A673 (cell line): ENCODE measurements at regions not wholly inside any gene's neighbourhood (a gene's known extent, or its start where the extent isn't known, plus 50 kb on each side); places are given as distances from the start of the nearest gene placed in this dataset.
A peak's percentile ranks its signal among the peaks of the same experiment; 100 is the strongest.

Experiments used
- BruUV-seq: library from RNA; stranded (reverse); fragments of 400-500 nt; replicated peaks from 2 replicates; lab custom pipeline; 2021; lab: Mats Ljungman, UMichigan
- CTCF ChIA-PET: fragments of 300-600 bp; sonication (Branson Sonifier 250); formaldehyde crosslinking; loops from one replicate; lab custom pipeline; 2022; ENCODE audit warnings: antibody characterized with exemption; lab: Charles Lee
- POLR2A ChIA-PET: fragments of 300-600 bp; sonication (Branson Sonifier 250); formaldehyde crosslinking; loops from one replicate; lab custom pipeline; 2022; ENCODE audit warnings: antibody characterized with exemption; ENCODE audit not compliant: low non-redundant PET; lab: Charles Lee
- DNase-seq: peaks from one replicate; pipeline ENCODE4 v3.0.0-alpha.2; 2015; ENCODE audit warnings: low spot score
- H3K27ac ChIP-seq: fragments of 200-600 bp; sonication (generic); 2 replicates; pipeline ENCODE4 v1.5.1; 2016; ENCODE audit warnings: mixed run types, low read depth, mild to moderate bottlenecking, mixed read lengths, antibody characterized with exemption, low read length; ENCODE audit not compliant: poor library complexity, severe bottlenecking
- H3K27me3 ChIP-seq: fragments of 200-600 bp; sonication (generic); replicated peaks from 2 replicates; pipeline ENCODE4 v1.6.1; 2017; ENCODE audit warnings: mixed run types, low read depth, mild to moderate bottlenecking, mixed read lengths, antibody characterized with exemption, low read length; ENCODE audit not compliant: insufficient read depth, poor library complexity
- H3K36me3 ChIP-seq: fragments of 200-600 bp; sonication (generic); 2 replicates; pipeline ENCODE4 v1.6.1; 2016; ENCODE audit warnings: mixed run types, mild to moderate bottlenecking, mixed read lengths, antibody characterized with exemption, low read length; ENCODE audit not compliant: insufficient read depth, poor library complexity, severe bottlenecking
- H3K4me1 ChIP-seq: fragments of 200-600 bp; sonication (generic); 2 replicates; pipeline ENCODE4 v1.6.1; 2017; ENCODE audit warnings: mixed run types, mild to moderate bottlenecking, mixed read lengths, antibody characterized with exemption, low read length; ENCODE audit not compliant: insufficient read depth, poor library complexity, severe bottlenecking
- H3K4me3 ChIP-seq: fragments of 200-600 bp; sonication (generic); 2 replicates; pipeline ENCODE4 v1.5.1; 2016; ENCODE audit warnings: low read depth, mixed run types, mild to moderate bottlenecking, mixed read lengths, low read length; ENCODE audit not compliant: poor library complexity, severe bottlenecking
- H3K9me3 ChIP-seq: fragments of 200-600 bp; sonication (generic); 2 replicates; pipeline ENCODE4 v1.6.1; 2016; ENCODE audit warnings: mixed run types, low read depth, mild to moderate bottlenecking, mixed read lengths, antibody characterized with exemption, low read length; ENCODE audit not compliant: poor library complexity, severe bottlenecking
- CTCF ChIP-seq: fragments of 300-800, 200-600 bp; sonication (generic); conservative IDR thresholded peaks from 2 replicates; pipeline ENCODE4 v1.5.1; 2017; ENCODE audit warnings: low read depth, mild to moderate bottlenecking, antibody characterized with exemption, low read length, moderate library complexity, mixed read lengths
- EZH2 ChIP-seq: fragments of 200-600 bp; sonication (generic); IDR thresholded peaks from 2 replicates; pipeline ENCODE4 v1.6.1; 2017; ENCODE audit warnings: borderline replicate concordance, low read depth, mild to moderate bottlenecking, mixed read lengths, antibody characterized with exemption, low read length; ENCODE audit not compliant: poor library complexity, severe bottlenecking
- intact Hi-C: fragments of 100-400 bp; cut with micrococcal nuclease; formaldehyde crosslinking; loops from one replicate; pipeline ENCODE4 v1.10.0; 2022; ENCODE audit not compliant: unreplicated experiment

- ChIA-PET CTCF (no interaction called here), POLR2A (no interaction called here)
- Histone ChIP-seq H3K9me3 (no peaks in the 10 kb centered on the region), H3K4me1 (peaks cover 4% of the 10 kb centered on the region), H3K4me3 (no peak overlapping the region), H3K36me3 (no peaks in the 10 kb centered on the region), H3K27ac (no peak overlapping the region), H3K27me3 (no peaks in the 10 kb centered on the region)
- TF ChIP-seq EZH2 (no peak), CTCF (no peak)
- DNase-seq = peak; percentile 12
- no TSS peak for BruUV-seq
- intact Hi-C loops = loop anchor here (2.0 to 10.0 kb wide), 5 partner anchors 225 to 1383 kb away; no protein-coding TSS in a partner anchor
Measured at GRCh38 chr15:36499412-36500389, 79.7 kb upstream of the CDIN1 start.

GRCh38 chr15:36501063-36501678, 78.3 kb upstream of the CDIN1 start:
- H3K4me3 ChIP-seq = no peak overlapping the region
- H3K4me1 ChIP-seq = peaks cover 4% of the 10 kb centered on the region
- intact Hi-C loops = loop anchor here (1.0 to 5.0 kb wide), 4 partner anchors 382 to 1381 kb away; no protein-coding TSS in a partner anchor
- H3K27me3 ChIP-seq = no peaks in the 10 kb centered on the region
- H3K9me3 ChIP-seq = no peaks in the 10 kb centered on the region
- no peak overlapping the region for H3K27ac ChIP-seq
- no peaks in the 10 kb centered on the region for H3K36me3 ChIP-seq
- TF ChIP-seq CTCF (peak; percentile 75), EZH2 (no peak)
- ChIA-PET CTCF (no interaction called here), POLR2A (no interaction called here)
- BruUV-seq = no TSS peak
- peak; percentile 78 for DNase-seq

- H3K4me1 ChIP-seq = peaks cover 4% of the 10 kb centered on the region
- H3K27me3 ChIP-seq = no peaks in the 10 kb centered on the region
- no peaks in the 10 kb centered on the region for H3K36me3 ChIP-seq
- no peaks in the 10 kb centered on the region for H3K9me3 ChIP-seq
- H3K27ac ChIP-seq = no peak overlapping the region
- CTCF ChIA-PET = no interaction called here
- intact Hi-C loops = loop anchor here (5.0 kb wide), 1 partner anchor 1380 kb away; no protein-coding TSS in a partner anchor
- TF ChIP-seq EZH2 = no peak
- no peak for TF ChIP-seq CTCF
- no peak overlapping the region for H3K4me3 ChIP-seq
- no peak for DNase-seq
- BruUV-seq = no TSS peak
- POLR2A ChIA-PET = no interaction called here
Measured at GRCh38 chr15:36502509-36502908, 76.9 kb upstream of the CDIN1 start.
